CD4-positive, alpha-beta T cell (primary cell): ENCODE measurements at regions not wholly inside any gene's neighbourhood (a gene's known extent, or its start where the extent isn't known, plus 50 kb on each side); places are given as distances from the start of the nearest gene placed in this dataset.
A peak's percentile ranks its signal among the peaks of the same experiment; 100 is the strongest.

Source experiments
- ATAC-seq: fragments of 200-7000 bp; cut with Tn5 transposase; one replicate; pipeline ENCODE4 v1.10.0; 2022; ENCODE audit warnings: mild to moderate bottlenecking; ENCODE audit not compliant: poor library complexity
- CTCF ChIA-PET: fragments of 350-600 bp; sonication (Branson Sonifier 250); formaldehyde crosslinking; loops from one replicate; lab custom pipeline; 2021; ENCODE audit warnings: antibody characterized with exemption, inconsistent platforms; lab: Charles Lee
- POLR2A ChIA-PET: fragments of 350-600 bp; sonication (Branson Sonifier 250); formaldehyde crosslinking; loops from one replicate; lab custom pipeline; 2021; ENCODE audit warnings: antibody characterized with exemption, inconsistent platforms; lab: Charles Lee
- DNase-seq, 14 experiments: peaks; one replicate each; pipeline ENCODE4 v3.0.0-alpha.2; 2013 to 2020; ENCODE audit warnings: mixed read lengths in 2 of 14
- H3K27ac ChIP-seq, 2 donors: one replicate each; pipeline versions ENCODE4 v1.5.1 to v1.7.0; 2013; ENCODE audit warnings: low read length in 2 of 2, low read depth in 1 of 2, mild to moderate bottlenecking in 1 of 2
- H3K27me3 ChIP-seq, 2 experiments: 1 replicate in 1 of 2; 2 replicates in 1 of 2; pipeline versions ENCODE4 v1.6.1 to v1.7.0; 2013; ENCODE audit warnings: low read length in 2 of 2, control low read depth in 1 of 2, mild to moderate bottlenecking in 1 of 2, moderate library complexity in 1 of 2; ENCODE audit not compliant: insufficient read depth in 2 of 2, control insufficient read depth in 1 of 2
- H3K36me3 ChIP-seq: one replicate; pipeline ENCODE4 v1.6.1; 2013; ENCODE audit warnings: low read length, control low read depth; ENCODE audit not compliant: insufficient read depth
- H3K4me1 ChIP-seq: one replicate; pipeline ENCODE4 v1.6.1; 2013; ENCODE audit warnings: low read length, control low read depth; ENCODE audit not compliant: insufficient read depth
- H3K4me3 ChIP-seq: one replicate; pipeline ENCODE4 v1.5.1; 2013; ENCODE audit warnings: mild to moderate bottlenecking, low read length, moderate library complexity
- H3K9me3 ChIP-seq, 2 experiments: 1 replicate in 1 of 2; 2 replicates in 1 of 2; pipeline versions ENCODE4 v1.6.1 to v1.7.0; 2013; ENCODE audit warnings: low read length in 2 of 2, mild to moderate bottlenecking in 2 of 2, control low read depth in 1 of 2, moderate library complexity in 1 of 2; ENCODE audit not compliant: control insufficient read depth in 1 of 2, insufficient read depth in 1 of 2
- H3K27ac Mint-ChIP-seq: one replicate; pipeline ENCODE4 v1.8.0; 2020; ENCODE audit warnings: mixed read lengths
- H3K27me3 Mint-ChIP-seq: one replicate; pipeline ENCODE4 v1.8.0; 2021; ENCODE audit warnings: mixed read lengths
- H3K36me3 Mint-ChIP-seq: one replicate; pipeline ENCODE4 v1.8.0; 2021; ENCODE audit warnings: low read depth, mixed read lengths
- H3K4me1 Mint-ChIP-seq: one replicate; pipeline ENCODE4 v1.8.0; 2021; ENCODE audit warnings: low read depth, mixed read lengths
- H3K4me3 Mint-ChIP-seq: one replicate; pipeline ENCODE4 v1.8.0; 2020; ENCODE audit warnings: mild to moderate bottlenecking, mixed read lengths
- H3K9me3 Mint-ChIP-seq: one replicate; pipeline ENCODE4 v1.8.0; 2020; ENCODE audit warnings: mixed read lengths
- CTCF ChIP-seq: fragments of 200-600 bp; IDR thresholded peaks from one replicate; pipeline ENCODE4 v1.8.0; 2022; ENCODE audit warnings: antibody characterized with exemption, mild to moderate bottlenecking
- intact Hi-C, 2 experiments: fragments of 100-400 bp; cut with DNase I in 1 of 2; cut with micrococcal nuclease in 1 of 2; formaldehyde crosslinking; loops; one replicate each; pipeline versions ENCODE4 v1.15.1 to v1.9.0; 2023 to 2025; cut with DNase I, micrococcal nuclease

GRCh38 chr6:74091794-74092157 is 395.8 kb downstream of the CD109 start:
- Mint-ChIP-seq H3K4me1 (no peaks in the 10 kb centered on the region), H3K27me3 (peaks cover 11% of the 10 kb centered on the region), H3K36me3 (no peaks in the 10 kb centered on the region), H3K27ac (no peak overlapping the region), H3K9me3 (no peaks in the 10 kb centered on the region), H3K4me3 (no peak overlapping the region)
- DNase-seq (no peak), ATAC-seq (no peak)
- no peak for TF ChIP-seq CTCF
- no peaks in the 10 kb centered on the region for H3K4me1 ChIP-seq
- H3K27ac ChIP-seq, result no peak overlapping the region
- H3K9me3 ChIP-seq, result no peaks in the 10 kb centered on the region
- ChIA-PET CTCF (no interaction called here), POLR2A (no interaction called here)
- H3K36me3 ChIP-seq, result no peaks in the 10 kb centered on the region
- intact Hi-C loops, result loop anchor here (2.0 kb wide), 2 partner anchors 1113 to 1117 kb away; no protein-coding TSS in a partner anchor
- H3K27me3 ChIP-seq, result no peaks in the 10 kb centered on the region
- no peak overlapping the region for H3K4me3 ChIP-seq

- Mint-ChIP-seq H3K27ac (no peak overlapping the region), H3K9me3 (no peaks in the 10 kb centered on the region), H3K4me3 (no peak overlapping the region), H3K27me3 (peaks cover 11% of the 10 kb centered on the region), H3K4me1 (no peaks in the 10 kb centered on the region), H3K36me3 (no peaks in the 10 kb centered on the region)
- DNase-seq (peak in 3 of 14 experiments; percentile 8 to 20 (median 11)), ATAC-seq (no peak)
- no peaks in the 10 kb centered on the region for H3K27me3 ChIP-seq
- H3K9me3 ChIP-seq, result no peaks in the 10 kb centered on the region
- no peaks in the 10 kb centered on the region for H3K36me3 ChIP-seq
- H3K4me3 ChIP-seq, result no peak overlapping the region
- H3K4me1 ChIP-seq, result no peaks in the 10 kb centered on the region
- peak; percentile 70 for TF ChIP-seq CTCF
- ChIA-PET POLR2A (no interaction called here), CTCF (no interaction called here)
- intact Hi-C loops, result loop anchor here (2.0 kb wide), 2 partner anchors 1114 to 1118 kb away; no protein-coding TSS in a partner anchor
- no peak overlapping the region for H3K27ac ChIP-seq
Measured at GRCh38 chr6:74091136-74091793, 395.3 kb downstream of the CD109 start.

- intact Hi-C loops, result no loop called here
- Mint-ChIP-seq H3K36me3 (no peaks in the 10 kb centered on the region), H3K4me1 (no peaks in the 10 kb centered on the region), H3K4me3 (no peak overlapping the region), H3K27me3 (peaks cover 9% of the 10 kb centered on the region), H3K27ac (no peak overlapping the region), H3K9me3 (peaks cover 4% of the 10 kb centered on the region)
- ChIA-PET POLR2A (no interaction called here), CTCF (no interaction called here)
- Histone ChIP-seq H3K9me3 (no peaks in the 10 kb centered on the region), H3K4me1 (no peaks in the 10 kb centered on the region), H3K27me3 (no peaks in the 10 kb centered on the region), H3K4me3 (no peak overlapping the region), H3K27ac (no peak overlapping the region), H3K36me3 (no peaks in the 10 kb centered on the region)
- no peak for ATAC-seq
- DNase-seq, result no peak
- no peak for TF ChIP-seq CTCF
Measured at GRCh38 chr6:74087899-74088298, 391.9 kb downstream of the CD109 start.
